ENCODE measurements at regions not wholly inside any gene's neighbourhood (a gene's known extent, or its start where the extent isn't known, plus 50 kb on each side); places are given as distances from the start of the nearest gene placed in this dataset.

GRCh38 chr12:74897425-74898211 is 312.0 kb downstream of the KCNC2 start:
- Histone ChIP-seq H3K4me1 (replicated peaks) (no peaks in the 10 kb centered on the region), H3K36me3 (no peaks in the 10 kb centered on the region), H3K9me3 (no peaks in the 10 kb centered on the region), H3K27me3 (replicated peaks; ENCODE audit: insufficient read depth) (no peaks in the 10 kb centered on the region), H3K4me3 (no peak overlapping the region), H3K27ac (no peak overlapping the region)
- TF ChIP-seq POLR2A (IDR thresholded peaks at IDR 0.05) (no peak), CTCF (IDR thresholded peaks at IDR 0.05) (no peak), POLR2AphosphoS5 (IDR thresholded peaks at IDR 0.05) (no peak)
- 85% methylated on average over 5 of the region's 5 CpGs for WGBS
- no peak for DNase-seq (ENCODE audit: low spot score)
- intact Hi-C loops (cut with DNase I), result no loop called here

GRCh38 chr12:74899031-74899829 is 310.4 kb downstream of the KCNC2 start:
- TF ChIP-seq CTCF (IDR thresholded peaks at IDR 0.05) (no peak), POLR2AphosphoS5 (IDR thresholded peaks at IDR 0.05) (no peak), POLR2A (IDR thresholded peaks at IDR 0.05) (no peak)
- Histone ChIP-seq H3K4me3 (no peak overlapping the region), H3K36me3 (no peaks in the 10 kb centered on the region), H3K4me1 (replicated peaks) (no peaks in the 10 kb centered on the region), H3K27ac (no peak overlapping the region), H3K27me3 (replicated peaks; ENCODE audit: insufficient read depth) (no peaks in the 10 kb centered on the region), H3K9me3 (no peaks in the 10 kb centered on the region)
- 94% methylated on average over 4 of the region's 4 CpGs for WGBS
- intact Hi-C loops (cut with DNase I), result no loop called here
- DNase-seq (ENCODE audit: low spot score), result no peak

GRCh38 chr12:74900232-74900631 is 309.4 kb downstream of the KCNC2 start:
- Histone ChIP-seq H3K27me3 (replicated peaks; ENCODE audit: insufficient read depth) (no peaks in the 10 kb centered on the region), H3K4me1 (replicated peaks) (no peaks in the 10 kb centered on the region), H3K9me3 (no peaks in the 10 kb centered on the region), H3K27ac (no peak overlapping the region), H3K4me3 (no peak overlapping the region), H3K36me3 (no peaks in the 10 kb centered on the region)
- intact Hi-C loops (cut with DNase I), result no loop called here
- 84% methylated on average over 4 of the region's 4 CpGs for WGBS
- TF ChIP-seq POLR2AphosphoS5 (IDR thresholded peaks at IDR 0.05) (no peak), POLR2A (IDR thresholded peaks at IDR 0.05) (no peak), CTCF (IDR thresholded peaks at IDR 0.05) (no peak)
- no peak for DNase-seq (ENCODE audit: low spot score)

- no peak overlapping the region for H3K4me3 ChIP-seq
- no peaks in the 10 kb centered on the region for H3K4me1 ChIP-seq (replicated peaks)
- 5% methylated on average over 1 of the region's 1 CpG for WGBS
- H3K9me3 ChIP-seq, result no peaks in the 10 kb centered on the region
- no peak for TF ChIP-seq CTCF (IDR thresholded peaks at IDR 0.05)
- no peak for TF ChIP-seq POLR2A (IDR thresholded peaks at IDR 0.05)
- no peak for TF ChIP-seq POLR2AphosphoS5 (IDR thresholded peaks at IDR 0.05)
- intact Hi-C loops (cut with DNase I), result no loop called here
- H3K27ac ChIP-seq, result no peak overlapping the region
- no peaks in the 10 kb centered on the region for H3K27me3 ChIP-seq (replicated peaks; ENCODE audit: insufficient read depth)
- no peaks in the 10 kb centered on the region for H3K36me3 ChIP-seq
- DNase-seq (ENCODE audit: low spot score), result no peak
These were observed 306.1 kb downstream of the KCNC2 start for GRCh38 chr12:74903522-74903921.
